ENCODE measurements at regions not wholly inside any gene's neighbourhood (a gene's known extent, or its start where the extent isn't known, plus 50 kb on each side); places are given as distances from the start of the nearest gene placed in this dataset.

DNA sequence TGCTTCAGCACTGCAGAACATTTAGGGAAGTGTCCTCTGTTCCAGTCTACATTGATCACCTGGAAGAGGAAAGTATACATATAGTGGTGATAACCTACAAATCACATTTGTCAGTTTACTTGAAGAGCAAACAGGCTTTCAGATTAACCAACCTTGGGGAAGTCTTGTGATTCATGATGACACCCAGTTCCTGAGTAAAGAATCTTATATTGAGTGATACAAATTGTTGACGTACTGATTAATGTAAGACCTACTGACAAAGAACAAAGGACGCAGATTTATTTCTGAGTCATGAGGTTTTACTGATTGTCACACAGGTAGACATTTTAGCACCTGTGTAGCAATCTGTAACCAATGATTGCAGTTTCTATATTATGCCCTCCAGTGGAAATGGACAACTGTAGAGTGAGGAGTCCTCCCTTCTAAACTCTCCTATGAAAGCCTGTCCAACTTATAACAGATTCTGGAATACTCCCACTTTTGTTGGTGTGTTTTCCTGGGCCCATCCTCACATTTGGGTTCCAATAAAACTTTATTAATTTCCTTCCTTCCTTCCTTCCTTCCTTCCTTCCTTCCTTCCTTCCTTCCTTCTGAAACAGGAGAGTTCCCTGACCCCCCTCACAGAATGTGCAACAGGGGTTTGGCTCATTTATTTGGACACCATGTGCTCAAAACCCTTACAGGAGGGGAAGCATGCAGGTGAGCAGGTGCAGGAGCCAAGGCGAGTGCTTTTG is 113.5 kb downstream of the SLC35B3 start:
- H3K36me3 ChIP-seq (replicated peaks in 1 of 2; ENCODE audit: control insufficient read depth in 1 of 2, insufficient read depth in 2 of 2, low read length in 1 of 2), result no peaks in the 10 kb centered on the region
- H3K79me2 ChIP-seq (ENCODE audit: insufficient read depth), result no peaks in the 10 kb centered on the region
- no peaks in the 10 kb centered on the region for H3K9me2 ChIP-seq
- 22% methylated on average over 3 of the region's 3 CpGs for WGBS (ENCODE audit: low lambda C conversion rate)
- no peak overlapping the region for H3K9ac ChIP-seq
- no peak for DNase-seq
- ChIA-PET CTCF (no interaction called here), POLR2A (no interaction called here)
- H4K20me1 ChIP-seq (ENCODE audit: insufficient read depth), result no peaks in the 10 kb centered on the region
- TF ChIP-seq NFIC (IDR thresholded peaks at IDR 0.05; ENCODE audit: borderline replicate concordance), result no peak
- TF ChIP-seq JUND (IDR thresholded peaks at IDR 0.05), result no peak
- TF ChIP-seq RCOR1 (IDR thresholded peaks at IDR 0.05; ENCODE audit: low read length), result no peak
- no peaks in the 10 kb centered on the region for H3F3A ChIP-seq (replicated peaks; ENCODE audit: insufficient read depth)
- no peak overlapping the region for H3K27ac ChIP-seq (ENCODE audit: low read depth in 2 of 2, low read length in 1 of 2)
- H2AFZ ChIP-seq (ENCODE audit: low read depth), result no peak overlapping the region
- H3K4me2 ChIP-seq, result no peak overlapping the region
- peaks cover 0 to 7% of the 10 kb centered on the region in 2 experiments; a peak in 1 of 4 replicates for H3K4me1 ChIP-seq (ENCODE audit: control insufficient read depth in 1 of 2, insufficient read depth in 2 of 2, low read depth in 1 of 2, low read length in 1 of 2)
- H3K4me3 ChIP-seq (ENCODE audit: low read depth in 2 of 2, low read length in 1 of 2), result no peak overlapping the region
- H3K27me3 ChIP-seq (ENCODE audit: insufficient read depth), result no peaks in the 10 kb centered on the region
- H3K9me3 ChIP-seq, result no peaks in the 10 kb centered on the region

- 66% methylated on average over 2 of the region's 5 CpGs for WGBS (ENCODE audit: low lambda C conversion rate)
- POLR2A ChIA-PET, result no interaction called here
- Histone ChIP-seq H3K9me3 (peaks cover 4% of the 10 kb centered on the region; the same call in 1 of the 2 replicates), H3F3A (replicated peaks; ENCODE audit: insufficient read depth) (no peaks in the 10 kb centered on the region), H4K20me1 (ENCODE audit: insufficient read depth) (no peaks in the 10 kb centered on the region), H3K4me2 (no peak overlapping the region), H3K79me2 (ENCODE audit: insufficient read depth) (no peaks in the 10 kb centered on the region), H3K27ac (ENCODE audit: low read depth in 2 of 2, low read length in 1 of 2) (no peak overlapping the region), H3K27me3 (ENCODE audit: insufficient read depth) (no peaks in the 10 kb centered on the region), H2AFZ (ENCODE audit: low read depth) (no peak overlapping the region), H3K9me2 (no peaks in the 10 kb centered on the region), H3K9ac (no peak overlapping the region), H3K4me3 (ENCODE audit: low read depth in 2 of 2, low read length in 1 of 2) (no peak overlapping the region), H3K4me1 (ENCODE audit: control insufficient read depth in 1 of 2, insufficient read depth in 2 of 2, low read depth in 1 of 2, low read length in 1 of 2) (no peaks in the 10 kb centered on the region; a peak in 1 of 4 replicates), H3K36me3 (replicated peaks in 1 of 2; ENCODE audit: control insufficient read depth in 1 of 2, insufficient read depth in 2 of 2, low read length in 1 of 2) (no peaks in the 10 kb centered on the region)
- DNase-seq, result no peak
- TF ChIP-seq JUND (IDR thresholded peaks at IDR 0.05) (no peak), RFX5 (IDR thresholded peaks at IDR 0.05; ENCODE audit: low read length) (no peak), RCOR1 (IDR thresholded peaks at IDR 0.05; ENCODE audit: low read length) (no peak), FOXM1 (IDR thresholded peaks at IDR 0.05; ENCODE audit: low read depth) (no peak), SIN3A (IDR thresholded peaks at IDR 0.05; ENCODE audit: borderline replicate concordance, low read depth, low read length) (no peak), FOXJ3 (CRISPR knock-in tag; IDR thresholded peaks at IDR 0.05) (no peak), TCF12 (IDR thresholded peaks at IDR 0.05) (no peak), REST (IDR thresholded peaks at IDR 0.05; ENCODE audit: low read depth, low read length) (no peak), FOSL2 (IDR thresholded peaks at IDR 0.05; ENCODE audit: borderline replicate concordance, low read depth) (no peak), GABPA (IDR thresholded peaks at IDR 0.05; ENCODE audit: low read depth) (no peak), EP300 (IDR thresholded peaks at IDR 0.05; ENCODE audit: borderline replicate concordance in 1 of 2, low read depth in 1 of 2, low read length in 1 of 2) (no peak), NFIC (IDR thresholded peaks at IDR 0.05; ENCODE audit: borderline replicate concordance) (no peak), EZH2phosphoT487 (IDR thresholded peaks at IDR 0.05; ENCODE audit: borderline replicate concordance, low read depth) (no peak)
- TF ChIP-seq, protein P1, sequence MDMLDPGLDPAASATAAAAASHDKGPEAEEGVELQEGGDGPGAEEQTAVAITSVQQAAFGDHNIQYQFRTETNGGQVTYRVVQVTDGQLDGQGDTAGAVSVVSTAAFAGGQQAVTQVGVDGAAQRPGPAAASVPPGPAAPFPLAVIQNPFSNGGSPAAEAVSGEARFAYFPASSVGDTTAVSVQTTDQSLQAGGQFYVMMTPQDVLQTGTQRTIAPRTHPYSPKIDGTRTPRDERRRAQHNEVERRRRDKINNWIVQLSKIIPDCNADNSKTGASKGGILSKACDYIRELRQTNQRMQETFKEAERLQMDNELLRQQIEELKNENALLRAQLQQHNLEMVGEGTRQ (IDR thresholded peaks at IDR 0.05; ENCODE audit: borderline replicate concordance, low read depth, low read length), result no peak
- TF ChIP-seq, protein P2, sequence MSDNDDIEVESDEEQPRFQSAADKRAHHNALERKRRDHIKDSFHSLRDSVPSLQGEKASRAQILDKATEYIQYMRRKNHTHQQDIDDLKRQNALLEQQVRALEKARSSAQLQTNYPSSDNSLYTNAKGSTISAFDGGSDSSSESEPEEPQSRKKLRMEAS (IDR thresholded peaks at IDR 0.05; ENCODE audit: low read depth), result no peak
- CTCF ChIA-PET, result no interaction called here
Measured at GRCh38 chr6:8315154-8315553, 120.2 kb downstream of the SLC35B3 start.
